K562 (cell line): ENCODE measurements at regions not wholly inside any gene's neighbourhood (a gene's known extent, or its start where the extent isn't known, plus 50 kb on each side); places are given as distances from the start of the nearest gene placed in this dataset.

ENCODE experiments used
- ATAC-seq: fragments of 200-7000 bp; cut with Tn5 transposase; 3 replicates; pipeline ENCODE4 v1.9.1; 2020; ENCODE audit warnings: moderate library complexity
- BruUV-seq: library from RNA; stranded (reverse); fragments of 400-500 nt; replicated peaks from 2 replicates; lab custom pipeline; 2021; lab: Mats Ljungman, UMichigan
- CTCF ChIA-PET: fragments of 300-600 bp; formaldehyde crosslinking; extraction: SDS; loops from one replicate; lab custom pipeline; 2021; ENCODE audit warnings: low intra/inter-chr PET ratio; lab: Yijun Ruan, JAX
- POLR2A ChIA-PET: fragments of 300-600, 350-650 bp; sonication (Branson Sonifier 250); formaldehyde crosslinking; extraction: SDS; loops from one replicate; lab custom pipeline; 2021; ENCODE audit warnings: antibody characterized with exemption, inconsistent platforms; lab: Yijun Ruan, JAX
- DNase-seq, 4 experiments: peaks; one replicate each; pipeline versions ENCODE4 v3.0.0 to v3.0.0-alpha.2; 2011 to 2018; ENCODE audit warnings: low spot score in 3 of 4, mixed read lengths in 3 of 4; ENCODE audit errors: extremely low read depth in 1 of 4
- FAIRE-seq: peaks from 2 replicates; lab custom pipeline; 2011; peaks lifted over from hg19 to GRCh38; lab: Jason Lieb, UNC
- H2AFZ ChIP-seq: 2 replicates; pipeline ENCODE4 v1.6.0; 2011; ENCODE audit warnings: low read depth, low read length, control low read depth, inconsistent platforms
- H3K27ac ChIP-seq: fragments of 200-600 bp; 3 replicates; pipeline ENCODE4 v1.8.0; 2011; ENCODE audit warnings: low read depth, mild to moderate bottlenecking, control low read depth, inconsistent platforms, low read length, moderate library complexity, mixed read lengths; ENCODE audit errors: extremely low read depth
- H3K27me3 ChIP-seq, 2 experiments: fragments of 300-600 bp in 1 of 2; 2 replicates in 1 of 2; 3 replicates in 1 of 2; pipeline versions ENCODE4 v1.6.0 to v1.8.0; 2011; ENCODE audit warnings: inconsistent platforms in 2 of 2, low read length in 2 of 2, mild to moderate bottlenecking in 1 of 2, mixed read lengths in 1 of 2, moderate library complexity in 1 of 2; ENCODE audit not compliant: control insufficient read depth in 2 of 2, insufficient read depth in 2 of 2
- H3K36me3 ChIP-seq: fragments of 300-600 bp; 3 replicates; pipeline ENCODE4 v1.8.0; 2011; ENCODE audit warnings: mild to moderate bottlenecking, low read length, inconsistent platforms; ENCODE audit not compliant: control insufficient read depth, insufficient read depth
- H3K4me1 ChIP-seq, 2 experiments: fragments of 200-600 bp in 1 of 2; replicated peaks in 1 of 2; 2 replicates in 1 of 2; 3 replicates in 1 of 2; pipeline versions ENCODE4 v1.5.1 to v1.8.0; 2011; ENCODE audit warnings: inconsistent platforms in 2 of 2, low read length in 2 of 2, mild to moderate bottlenecking in 1 of 2, mixed read lengths in 1 of 2, moderate library complexity in 1 of 2; ENCODE audit not compliant: control insufficient read depth in 2 of 2, insufficient read depth in 2 of 2
- H3K4me2 ChIP-seq: 2 replicates; pipeline ENCODE4 v1.6.1; 2011; ENCODE audit warnings: low read length, control low read depth, inconsistent platforms, mixed read lengths; ENCODE audit not compliant: insufficient read depth
- H3K4me3 ChIP-seq: fragments of 200-600 bp; sonication (generic), shearing (Covaris generic); 2 replicates; pipeline ENCODE4 v1.5.1; 2016; ENCODE audit warnings: control low read depth, inconsistent platforms
- H3K79me2 ChIP-seq: fragments of 200-600 bp; 3 replicates; pipeline ENCODE4 v1.8.0; 2011; ENCODE audit warnings: low read length, inconsistent platforms; ENCODE audit not compliant: control insufficient read depth, insufficient read depth
- H3K9ac ChIP-seq, 2 experiments: 2 replicates each; pipeline versions ENCODE4 v1.6.0 to v1.6.1; 2011; ENCODE audit warnings: low read depth in 2 of 2, low read length in 2 of 2, control low read depth in 1 of 2, inconsistent platforms in 1 of 2, mild to moderate bottlenecking in 1 of 2, mixed read lengths in 1 of 2; ENCODE audit not compliant: insufficient read depth in 1 of 2
- H3K9me1 ChIP-seq: one replicate; pipeline ENCODE4 v1.6.0; 2011; ENCODE audit warnings: inconsistent platforms, mild to moderate bottlenecking, low read length, moderate library complexity; ENCODE audit not compliant: control insufficient read depth, insufficient read depth
- H3K9me3 ChIP-seq: replicated peaks from 2 replicates; pipeline ENCODE4 v1.5.1; 2011; ENCODE audit warnings: low read depth, low read length, inconsistent platforms; ENCODE audit not compliant: control insufficient read depth, insufficient read depth
- H4K20me1 ChIP-seq: replicated peaks from 2 replicates; pipeline ENCODE4 v1.6.1; 2011; ENCODE audit warnings: low read length, inconsistent platforms, mixed read lengths; ENCODE audit not compliant: control insufficient read depth, insufficient read depth
- CEBPB ChIP-seq: fragments of 450-650 bp; IDR thresholded peaks from 2 replicates; pipeline ENCODE4 v1.6.1; 2016; ENCODE audit warnings: missing genetic modification characterization, missing compliant biosample characterization
- FOXA1 ChIP-seq: fragments of 450-650 bp; IDR thresholded peaks from 2 replicates; pipeline ENCODE4 v1.6.1; 2016; ENCODE audit warnings: mild to moderate bottlenecking, borderline replicate concordance
- GTF2E2 ChIP-seq: fragments of 200-800 bp; sonication (Bioruptor generic); IDR thresholded peaks from 2 replicates; pipeline ENCODE4 v1.6.1; 2016; ENCODE audit warnings: missing genetic modification characterization, missing compliant biosample characterization
- HDAC8 ChIP-seq: fragments of 450-650 bp; IDR thresholded peaks from 2 replicates; pipeline ENCODE4 v1.6.1; 2016; ENCODE audit warnings: mild to moderate bottlenecking, missing genetic modification characterization, moderate library complexity, missing compliant biosample characterization
- SIRT6 ChIP-seq: IDR thresholded peaks from one replicate; pipeline ENCODE4 v1.6.1; 2012; ENCODE audit warnings: low read depth, mild to moderate bottlenecking, control low read depth, inconsistent platforms, low read length, moderate library complexity
- SMARCA5 ChIP-seq: fragments of 450-650 bp; IDR thresholded peaks from 2 replicates; pipeline ENCODE4 v1.6.1; 2016
- TGIF2 ChIP-seq: sonication (generic); formaldehyde crosslinking; IDR thresholded peaks from 2 replicates; pipeline ENCODE4 v1.8.1; 2022; ENCODE audit warnings: mild to moderate bottlenecking, missing genetic modification reagents, moderate library complexity
- THRAP3 ChIP-seq: fragments of 450-650 bp; IDR thresholded peaks from 2 replicates; pipeline ENCODE4 v1.6.1; 2016; ENCODE audit warnings: mild to moderate bottlenecking, inconsistent platforms, borderline replicate concordance
- XRCC3 ChIP-seq: fragments of 450-650 bp; IDR thresholded peaks from 2 replicates; pipeline ENCODE4 v1.6.1; 2017; ENCODE audit warnings: mild to moderate bottlenecking, moderate library complexity
- ZNF121 ChIP-seq: sonication (generic); formaldehyde crosslinking; conservative IDR thresholded peaks from 2 replicates; pipeline ENCODE4 v1.8.0; 2022; ENCODE audit warnings: missing genetic modification reagents
- WGBS: fragments of 100-300 bp; shearing (Covaris generic); methylation state at CpG from one replicate; pipeline ENCODE4 v1.1.6; 2016; ENCODE audit warnings: low coverage, mixed read lengths; ENCODE audit not compliant: insufficient coverage; ENCODE audit errors: missing lambda C conversion rate; 5-methylcytosine and 5-hydroxymethylcytosine counted together
- in situ Hi-C: fragments of 300-500 bp; cut with MboI; formaldehyde crosslinking; loops from 4 replicates; pipeline ENCODE4 v1.15.0; 2018; ENCODE audit warnings: inconsistent platforms, mixed read lengths
- intact Hi-C: fragments of 100-400 bp; cut with micrococcal nuclease; formaldehyde crosslinking; loops from 2 replicates; pipeline ENCODE4 v1.14.2; 2022
- TF ChIP-seq, protein P1 (sequence below): fragments of 450-650 bp; IDR thresholded peaks from 2 replicates; pipeline ENCODE4 v1.6.1; 2017; ENCODE audit warnings: antibody characterized with exemption, mild to moderate bottlenecking
- TF ChIP-seq, protein P2 (sequence below): sonication (generic); formaldehyde crosslinking; IDR thresholded peaks from 2 replicates; pipeline ENCODE4 v1.8.1; 2023; ENCODE audit warnings: mild to moderate bottlenecking, missing genetic modification reagents, moderate library complexity
- TF ChIP-seq, protein P3 (sequence below): sonication (generic); formaldehyde crosslinking; IDR thresholded peaks from 2 replicates; pipeline ENCODE4 v1.8.0; 2022; ENCODE audit warnings: mild to moderate bottlenecking, missing genetic modification reagents
- TF ChIP-seq, protein P4 (sequence below), 2 experiments: fragments of 450-650 bp in 1 of 2; sonication (generic) in 1 of 2; formaldehyde crosslinking in 1 of 2; IDR thresholded peaks in 1 of 2; conservative IDR thresholded peaks in 1 of 2; 2 replicates each; pipeline versions ENCODE4 v1.6.1 to v1.8.1; 2016 to 2023; ENCODE audit warnings: mild to moderate bottlenecking in 2 of 2, moderate library complexity in 2 of 2, inconsistent platforms in 1 of 2, missing genetic modification reagents in 1 of 2

DNA sequence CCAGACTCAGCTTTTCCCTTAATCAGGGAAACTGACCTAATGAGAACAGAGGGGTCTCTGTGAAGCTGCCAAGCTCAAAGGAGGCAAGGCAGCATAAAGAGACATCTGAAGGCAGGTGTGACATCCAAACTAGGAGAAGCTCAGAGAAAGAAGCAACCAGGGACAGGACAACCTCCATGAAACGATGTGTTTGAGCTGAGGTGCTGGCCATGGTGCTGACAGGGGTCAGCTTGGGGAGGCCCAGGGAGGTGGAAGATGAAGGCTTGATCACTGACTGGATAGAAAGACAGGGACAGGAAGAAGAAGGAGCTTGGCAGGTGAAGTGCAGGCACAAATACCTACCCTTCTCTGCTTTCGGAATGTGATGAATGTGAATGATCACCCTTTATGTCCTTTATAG lies 179.5 kb upstream of the NSMCE3 start (continued):
- TF ChIP-seq, protein P1, sequence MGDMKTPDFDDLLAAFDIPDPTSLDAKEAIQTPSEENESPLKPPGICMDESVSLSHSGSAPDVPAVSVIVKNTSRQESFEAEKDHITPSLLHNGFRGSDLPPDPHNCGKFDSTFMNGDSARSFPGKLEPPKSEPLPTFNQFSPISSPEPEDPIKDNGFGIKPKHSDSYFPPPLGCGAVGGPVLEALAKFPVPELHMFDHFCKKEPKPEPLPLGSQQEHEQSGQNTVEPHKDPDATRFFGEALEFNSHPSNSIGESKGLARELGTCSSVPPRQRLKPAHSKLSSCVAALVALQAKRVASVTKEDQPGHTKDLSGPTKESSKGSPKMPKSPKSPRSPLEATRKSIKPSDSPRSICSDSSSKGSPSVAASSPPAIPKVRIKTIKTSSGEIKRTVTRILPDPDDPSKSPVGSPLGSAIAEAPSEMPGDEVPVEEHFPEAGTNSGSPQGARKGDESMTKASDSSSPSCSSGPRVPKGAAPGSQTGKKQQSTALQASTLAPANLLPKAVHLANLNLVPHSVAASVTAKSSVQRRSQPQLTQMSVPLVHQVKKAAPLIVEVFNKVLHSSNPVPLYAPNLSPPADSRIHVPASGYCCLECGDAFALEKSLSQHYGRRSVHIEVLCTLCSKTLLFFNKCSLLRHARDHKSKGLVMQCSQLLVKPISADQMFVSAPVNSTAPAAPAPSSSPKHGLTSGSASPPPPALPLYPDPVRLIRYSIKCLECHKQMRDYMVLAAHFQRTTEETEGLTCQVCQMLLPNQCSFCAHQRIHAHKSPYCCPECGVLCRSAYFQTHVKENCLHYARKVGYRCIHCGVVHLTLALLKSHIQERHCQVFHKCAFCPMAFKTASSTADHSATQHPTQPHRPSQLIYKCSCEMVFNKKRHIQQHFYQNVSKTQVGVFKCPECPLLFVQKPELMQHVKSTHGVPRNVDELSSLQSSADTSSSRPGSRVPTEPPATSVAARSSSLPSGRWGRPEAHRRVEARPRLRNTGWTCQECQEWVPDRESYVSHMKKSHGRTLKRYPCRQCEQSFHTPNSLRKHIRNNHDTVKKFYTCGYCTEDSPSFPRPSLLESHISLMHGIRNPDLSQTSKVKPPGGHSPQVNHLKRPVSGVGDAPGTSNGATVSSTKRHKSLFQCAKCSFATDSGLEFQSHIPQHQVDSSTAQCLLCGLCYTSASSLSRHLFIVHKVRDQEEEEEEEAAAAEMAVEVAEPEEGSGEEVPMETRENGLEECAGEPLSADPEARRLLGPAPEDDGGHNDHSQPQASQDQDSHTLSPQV, result no peak
- no peak for TF ChIP-seq TGIF2 (CRISPR knock-in tag)
- TF ChIP-seq THRAP3, result no peak

DNA sequence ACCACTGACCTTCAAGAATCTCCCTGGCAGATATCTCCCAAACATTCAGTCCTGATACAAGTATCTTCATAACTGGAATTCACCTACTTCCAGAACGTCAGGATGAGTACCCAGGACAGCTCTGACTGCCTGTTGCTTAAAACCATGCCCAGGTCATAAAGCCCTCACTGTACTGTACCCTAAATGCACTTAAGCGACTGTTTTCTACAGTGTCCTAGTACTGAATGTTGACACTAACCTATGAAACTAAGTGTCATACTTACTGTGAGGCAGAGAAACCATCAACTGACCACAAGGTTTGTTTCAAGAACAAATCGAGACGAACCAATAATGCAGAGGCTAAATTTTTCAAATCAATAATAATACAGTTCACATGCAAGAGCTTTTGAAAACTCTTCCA lies 178.7 kb upstream of the NSMCE3 start:
- no peaks in the 10 kb centered on the region for H3K79me2 ChIP-seq
- ChIA-PET POLR2A (no interaction called here), CTCF (no interaction called here)
- FAIRE-seq (no peak), ATAC-seq (no peak), DNase-seq (no peak)
- H4K20me1 ChIP-seq, result no peaks in the 10 kb centered on the region
- WGBS, result 0% methylated on average over 4 of the region's 4 CpGs
- H3K4me2 ChIP-seq, result no peak overlapping the region
- intact Hi-C loops (no loop called here), in situ Hi-C loops (no loop called here)
- H3K27ac ChIP-seq, result no peak overlapping the region
- peaks cover 0 to 6% of the 10 kb centered on the region in 2 experiments; a peak in 1 of 5 replicates for H3K27me3 ChIP-seq
- no peaks in the 10 kb centered on the region for H3K4me1 ChIP-seq
- H3K9me3 ChIP-seq, result no peaks in the 10 kb centered on the region
- H3K9ac ChIP-seq, result no peak overlapping the region
- no peaks in the 10 kb centered on the region for H3K36me3 ChIP-seq
- H2AFZ ChIP-seq, result no peak overlapping the region
- no TSS peak for BruUV-seq
- no peak overlapping the region for H3K4me3 ChIP-seq
- no peaks in the 10 kb centered on the region for H3K9me1 ChIP-seq
- TF ChIP-seq CEBPB (tag) (no peak), SMARCA5 (no peak), XRCC3 (no peak), GTF2E2 (no peak), SIRT6 (no peak), FOXA1 (no peak), HDAC8 (tag) (no peak), ZNF121 (CRISPR knock-in tag) (no peak)
- TF ChIP-seq, protein P2, sequence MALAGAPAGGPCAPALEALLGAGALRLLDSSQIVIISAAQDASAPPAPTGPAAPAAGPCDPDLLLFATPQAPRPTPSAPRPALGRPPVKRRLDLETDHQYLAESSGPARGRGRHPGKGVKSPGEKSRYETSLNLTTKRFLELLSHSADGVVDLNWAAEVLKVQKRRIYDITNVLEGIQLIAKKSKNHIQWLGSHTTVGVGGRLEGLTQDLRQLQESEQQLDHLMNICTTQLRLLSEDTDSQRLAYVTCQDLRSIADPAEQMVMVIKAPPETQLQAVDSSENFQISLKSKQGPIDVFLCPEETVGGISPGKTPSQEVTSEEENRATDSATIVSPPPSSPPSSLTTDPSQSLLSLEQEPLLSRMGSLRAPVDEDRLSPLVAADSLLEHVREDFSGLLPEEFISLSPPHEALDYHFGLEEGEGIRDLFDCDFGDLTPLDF (CRISPR knock-in tag), result no peak
- TF ChIP-seq, protein P3, sequence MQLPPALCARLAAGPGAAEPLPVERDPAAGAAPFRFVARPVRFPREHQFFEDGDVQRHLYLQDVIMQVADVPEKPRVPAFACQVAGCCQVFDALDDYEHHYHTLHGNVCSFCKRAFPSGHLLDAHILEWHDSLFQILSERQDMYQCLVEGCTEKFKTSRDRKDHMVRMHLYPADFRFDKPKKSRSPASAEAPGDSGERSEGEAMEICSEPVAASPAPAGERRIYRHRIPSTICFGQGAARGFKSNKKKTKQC (CRISPR knock-in tag), result no peak
- TF ChIP-seq, protein P4, sequence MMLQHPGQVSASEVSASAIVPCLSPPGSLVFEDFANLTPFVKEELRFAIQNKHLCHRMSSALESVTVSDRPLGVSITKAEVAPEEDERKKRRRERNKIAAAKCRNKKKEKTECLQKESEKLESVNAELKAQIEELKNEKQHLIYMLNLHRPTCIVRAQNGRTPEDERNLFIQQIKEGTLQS (IDR thresholded peaks at IDR 0.05), result no peak
- TF ChIP-seq, protein P4 (CRISPR knock-in tag; conservative IDR thresholded peaks at IDR 0.05), result no peak
